Loucy (cell line): ENCODE measurements at regions not wholly inside any gene's neighbourhood (a gene's known extent, or its start where the extent isn't known, plus 50 kb on each side); places are given as distances from the start of the nearest gene placed in this dataset.

Source experiments
- H2AFZ ChIP-seq: fragments of 200-600 bp; sonication (generic); 2 replicates; pipeline ENCODE4 v1.6.0; 2016; ENCODE audit warnings: antibody characterized with exemption, mild to moderate bottlenecking, low read length, moderate library complexity
- H3F3A ChIP-seq: fragments of 200-600 bp; 2 replicates; pipeline ENCODE4 v1.6.0; 2016; ENCODE audit warnings: antibody characterized with exemption, low read depth, mild to moderate bottlenecking
- H3K27me3 ChIP-seq: fragments of 200-600 bp; sonication (generic); 2 replicates; pipeline ENCODE4 v1.6.1; 2014; ENCODE audit warnings: low read length, mild to moderate bottlenecking; ENCODE audit not compliant: insufficient read depth, poor library complexity, severe bottlenecking
- H3K36me3 ChIP-seq: fragments of 200-600 bp; sonication (generic); 2 replicates; pipeline ENCODE4 v1.6.1; 2016; ENCODE audit warnings: low read length; ENCODE audit not compliant: insufficient read depth
- H3K4me1 ChIP-seq: fragments of 200-600 bp; sonication (generic); 2 replicates; pipeline ENCODE4 v1.5.1; 2014; ENCODE audit warnings: low read length, mild to moderate bottlenecking; ENCODE audit not compliant: insufficient read depth, poor library complexity, severe bottlenecking
- H3K4me2 ChIP-seq: fragments of 200-600 bp; sonication (generic); 2 replicates; pipeline ENCODE4 v1.6.0; 2014; ENCODE audit warnings: antibody characterized with exemption, low read length, low read depth, mild to moderate bottlenecking; ENCODE audit not compliant: poor library complexity, severe bottlenecking
- H3K4me3 ChIP-seq: fragments of 200-600 bp; sonication (generic); 2 replicates; pipeline ENCODE4 v1.5.1; 2014; ENCODE audit warnings: low read length, mild to moderate bottlenecking, mixed read lengths; ENCODE audit not compliant: poor library complexity, severe bottlenecking
- H3K79me2 ChIP-seq: fragments of 200-600 bp; sonication (generic); 2 replicates; pipeline ENCODE4 v1.6.1; 2014; ENCODE audit warnings: low read length; ENCODE audit not compliant: insufficient read depth
- H3K9ac ChIP-seq: fragments of 200-600 bp; sonication (generic); 2 replicates; pipeline ENCODE4 v1.6.0; 2014; ENCODE audit warnings: mild to moderate bottlenecking, low read depth, low read length, moderate library complexity; ENCODE audit not compliant: poor library complexity, severe bottlenecking
- H3K9me2 ChIP-seq: fragments of 200-600 bp; sonication (generic); replicated peaks from 2 replicates; pipeline ENCODE4 v1.6.1; 2016; ENCODE audit warnings: low read depth, low read length, mixed read lengths
- H3K9me3 ChIP-seq: fragments of 200-600 bp; sonication (generic); 2 replicates; pipeline ENCODE4 v1.6.1; 2014; ENCODE audit warnings: mild to moderate bottlenecking, antibody characterized with exemption, low read length, low read depth; ENCODE audit not compliant: insufficient read depth
- H4K20me1 ChIP-seq: fragments of 200-600 bp; sonication (generic); 2 replicates; pipeline ENCODE4 v1.6.0; 2014; ENCODE audit warnings: antibody characterized with exemption, low read length, mild to moderate bottlenecking; ENCODE audit not compliant: insufficient read depth, poor library complexity, severe bottlenecking
- CTCF ChIP-seq: fragments of 200-600 bp; sonication (generic); conservative IDR thresholded peaks from 2 replicates; pipeline ENCODE4 v1.5.1; 2014; ENCODE audit warnings: mild to moderate bottlenecking, antibody characterized with exemption, low read length
- EZH2phosphoT487 ChIP-seq: fragments of 200-600 bp; IDR thresholded peaks from 2 replicates; pipeline ENCODE4 v1.6.1; 2018; ENCODE audit warnings: antibody characterized with exemption, mild to moderate bottlenecking, moderate library complexity, borderline replicate concordance

GRCh38 chr7:22563621-22564241 lies 63.7 kb upstream of the STEAP1B start:
- H4K20me1 ChIP-seq = no peaks in the 10 kb centered on the region
- H3K4me3 ChIP-seq = peak overlapping the region; percentile 61
- H3K79me2 ChIP-seq = no peaks in the 10 kb centered on the region
- no peaks in the 10 kb centered on the region for H3K27me3 ChIP-seq
- H3F3A ChIP-seq = no peaks in the 10 kb centered on the region
- H3K9ac ChIP-seq = peak overlapping the region; percentile 18
- peak overlapping the region; percentile 83 for H3K4me2 ChIP-seq
- H3K4me1 ChIP-seq = peaks cover 27% of the 10 kb centered on the region
- TF ChIP-seq CTCF (no peak), EZH2phosphoT487 (no peak)
- H2AFZ ChIP-seq = peak overlapping the region; percentile 31; the same call in 1 of the 2 replicates
- no peaks in the 10 kb centered on the region for H3K9me3 ChIP-seq
- no peaks in the 10 kb centered on the region for H3K36me3 ChIP-seq
- H3K9me2 ChIP-seq = no peaks in the 10 kb centered on the region

- Histone ChIP-seq H3K4me1 (peaks cover 27% of the 10 kb centered on the region), H3K9me2 (no peaks in the 10 kb centered on the region), H4K20me1 (no peaks in the 10 kb centered on the region), H3F3A (no peaks in the 10 kb centered on the region), H3K27me3 (no peaks in the 10 kb centered on the region), H3K9me3 (no peaks in the 10 kb centered on the region), H3K79me2 (no peaks in the 10 kb centered on the region), H3K36me3 (no peaks in the 10 kb centered on the region), H3K4me3 (peak overlapping the region; percentile 61), H3K4me2 (peak overlapping the region; percentile 83), H2AFZ (no peak overlapping the region; the same call in 1 of the 2 replicates), H3K9ac (no peak overlapping the region)
- TF ChIP-seq CTCF (no peak), EZH2phosphoT487 (no peak)
Observed at GRCh38 chr7:22563032-22563501, 63.1 kb upstream of the STEAP1B start.

GRCh38 chr7:22561895-22562593 lies 62.1 kb upstream of the STEAP1B start:
- Histone ChIP-seq H3K4me1 (peaks cover 27% of the 10 kb centered on the region), H3K27me3 (no peaks in the 10 kb centered on the region), H3K36me3 (no peaks in the 10 kb centered on the region), H3K79me2 (no peaks in the 10 kb centered on the region), H3K9me3 (no peaks in the 10 kb centered on the region), H3K4me3 (no peak overlapping the region), H3K9ac (no peak overlapping the region), H3K9me2 (no peaks in the 10 kb centered on the region), H3F3A (no peaks in the 10 kb centered on the region), H3K4me2 (no peak overlapping the region), H4K20me1 (no peaks in the 10 kb centered on the region), H2AFZ (no peak overlapping the region)
- TF ChIP-seq CTCF (no peak), EZH2phosphoT487 (no peak)
